ENCODE measurements at regions not wholly inside any gene's neighbourhood (a gene's known extent, or its start where the extent isn't known, plus 50 kb on each side); places are given as distances from the start of the nearest gene placed in this dataset.

GRCh38 chr6:14645221-14645620 is 527.6 kb downstream of the CD83 start:
- no peak for DNase-seq
- Histone ChIP-seq H3K36me3 (no peaks in the 10 kb centered on the region), H3K27me3 (no peaks in the 10 kb centered on the region), H3K4me1 (no peaks in the 10 kb centered on the region), H3K4me3 (no peak overlapping the region), H3K9me3 (no peaks in the 10 kb centered on the region), H3K27ac (no peak overlapping the region)
- WGBS, 2 donors (ENCODE audit: low coverage in 1 of 2): 79 to 90% methylated on average over 2 to 5 of the region's 5 CpGs
- in situ Hi-C loops (cut with MboI; ENCODE audit: low pct_ligation_motif_present in 1 of 4, low pct_unique_long_range_greater_than_20kb in 1 of 4, low sequenced_read_pairs in 3 of 4): no loop called here
- TF ChIP-seq EP300 (IDR thresholded peaks at IDR 0.05; ENCODE audit: low read depth): no peak
- no peak for TF ChIP-seq POLR2A (IDR thresholded peaks at IDR 0.05)
- TF ChIP-seq POLR2AphosphoS5 (IDR thresholded peaks at IDR 0.05): no peak
- TF ChIP-seq CTCF (IDR thresholded peaks at IDR 0.05): no peak
- intact Hi-C loops (cut with DNase I; ENCODE audit: low total_unique reads): no loop called here

GRCh38 chr6:14645841-14646240 is 528.3 kb downstream of the CD83 start:
- Histone ChIP-seq H3K27me3 (no peaks in the 10 kb centered on the region), H3K36me3 (no peaks in the 10 kb centered on the region), H3K27ac (no peak overlapping the region), H3K4me3 (no peak overlapping the region), H3K9me3 (no peaks in the 10 kb centered on the region), H3K4me1 (no peaks in the 10 kb centered on the region)
- WGBS, 2 donors (ENCODE audit: low coverage in 1 of 2): 93% methylated on average over 3 of the region's 3 CpGs; no CpG with 5 or more reads in 1 of the 2 donors
- TF ChIP-seq POLR2A (IDR thresholded peaks at IDR 0.05) (no peak), EP300 (IDR thresholded peaks at IDR 0.05; ENCODE audit: low read depth) (no peak)
- intact Hi-C loops (cut with DNase I; ENCODE audit: low total_unique reads): no loop called here
- no peak for DNase-seq
- in situ Hi-C loops (cut with MboI; ENCODE audit: low pct_ligation_motif_present in 1 of 4, low pct_unique_long_range_greater_than_20kb in 1 of 4, low sequenced_read_pairs in 3 of 4): no loop called here

GRCh38 chr6:14646371-14646770 is 528.8 kb downstream of the CD83 start:
- Histone ChIP-seq H3K4me1 (no peaks in the 10 kb centered on the region), H3K9me3 (no peaks in the 10 kb centered on the region), H3K36me3 (no peaks in the 10 kb centered on the region), H3K27me3 (no peaks in the 10 kb centered on the region), H3K27ac (no peak overlapping the region), H3K4me3 (no peak overlapping the region)
- in situ Hi-C loops (cut with MboI; ENCODE audit: low pct_ligation_motif_present in 1 of 4, low pct_unique_long_range_greater_than_20kb in 1 of 4, low sequenced_read_pairs in 3 of 4) (no loop called here), intact Hi-C loops (cut with DNase I; ENCODE audit: low total_unique reads) (no loop called here)
- TF ChIP-seq CTCF (IDR thresholded peaks at IDR 0.05) (no peak), POLR2AphosphoS5 (IDR thresholded peaks at IDR 0.05) (no peak), POLR2A (IDR thresholded peaks at IDR 0.05) (no peak), EP300 (IDR thresholded peaks at IDR 0.05; ENCODE audit: low read depth) (no peak)
- no peak for DNase-seq
- 97% methylated on average over 1 of the region's 1 CpG; no CpG with 5 or more reads in 1 of the 2 donors for WGBS, 2 donors (ENCODE audit: low coverage in 1 of 2)

- no peak overlapping the region for H3K27ac ChIP-seq
- H3K4me1 ChIP-seq: no peaks in the 10 kb centered on the region
- DNase-seq: no peak
- H3K9me3 ChIP-seq: no peaks in the 10 kb centered on the region
- no peak overlapping the region for H3K4me3 ChIP-seq
- no peaks in the 10 kb centered on the region for H3K36me3 ChIP-seq
- H3K27me3 ChIP-seq: no peaks in the 10 kb centered on the region
- intact Hi-C loops (cut with DNase I; ENCODE audit: low total_unique reads) (no loop called here), in situ Hi-C loops (cut with MboI; ENCODE audit: low pct_ligation_motif_present in 1 of 4, low pct_unique_long_range_greater_than_20kb in 1 of 4, low sequenced_read_pairs in 3 of 4) (no loop called here)
- 82 to 83% methylated on average over 3 to 6 of the region's 6 CpGs for WGBS, 2 donors (ENCODE audit: low coverage in 1 of 2)
- peak in 2 of 3 donors; percentile 29 to 68 for TF ChIP-seq POLR2AphosphoS5 (IDR thresholded peaks at IDR 0.05)
- peak; percentile 57 for TF ChIP-seq EP300 (IDR thresholded peaks at IDR 0.05; ENCODE audit: low read depth)
- TF ChIP-seq CTCF (IDR thresholded peaks at IDR 0.05): no peak
Measured at GRCh38 chr6:14647357-14647756, 529.8 kb downstream of the CD83 start.

- in situ Hi-C loops (cut with MboI; ENCODE audit: low pct_ligation_motif_present in 1 of 4, low pct_unique_long_range_greater_than_20kb in 1 of 4, low sequenced_read_pairs in 3 of 4) (no loop called here), intact Hi-C loops (cut with DNase I; ENCODE audit: low total_unique reads) (no loop called here)
- H3K9me3 ChIP-seq: no peaks in the 10 kb centered on the region
- no peak overlapping the region for H3K27ac ChIP-seq
- H3K27me3 ChIP-seq: no peaks in the 10 kb centered on the region
- H3K4me3 ChIP-seq: no peak overlapping the region
- H3K36me3 ChIP-seq: no peaks in the 10 kb centered on the region
- TF ChIP-seq CTCF (IDR thresholded peaks at IDR 0.05) (no peak), POLR2AphosphoS5 (IDR thresholded peaks at IDR 0.05) (no peak), EP300 (IDR thresholded peaks at IDR 0.05; ENCODE audit: low read depth) (no peak), POLR2A (IDR thresholded peaks at IDR 0.05) (no peak)
- peaks cover 0 to 15% (median 3%) of the 10 kb centered on the region in 4 donors for H3K4me1 ChIP-seq
- no peak for DNase-seq
Measured at GRCh38 chr6:14652536-14652935, 535.0 kb downstream of the CD83 start.
